Fibroblast of peridontal ligament (primary cell): ENCODE measurements at regions not wholly inside any gene's neighbourhood (a gene's known extent, or its start where the extent isn't known, plus 50 kb on each side); places are given as distances from the start of the nearest gene placed in this dataset.
"Not testable (repeated sequence)": the region's sequence is repeated elsewhere in the genome, so short reads cannot be mapped to it uniquely, and the experiment has no call there.

ENCODE experiments used
- DNase-seq: peaks from one replicate; pipeline ENCODE4 v3.0.0-alpha.2; 2010; ENCODE audit errors: extremely low read depth

DNA sequence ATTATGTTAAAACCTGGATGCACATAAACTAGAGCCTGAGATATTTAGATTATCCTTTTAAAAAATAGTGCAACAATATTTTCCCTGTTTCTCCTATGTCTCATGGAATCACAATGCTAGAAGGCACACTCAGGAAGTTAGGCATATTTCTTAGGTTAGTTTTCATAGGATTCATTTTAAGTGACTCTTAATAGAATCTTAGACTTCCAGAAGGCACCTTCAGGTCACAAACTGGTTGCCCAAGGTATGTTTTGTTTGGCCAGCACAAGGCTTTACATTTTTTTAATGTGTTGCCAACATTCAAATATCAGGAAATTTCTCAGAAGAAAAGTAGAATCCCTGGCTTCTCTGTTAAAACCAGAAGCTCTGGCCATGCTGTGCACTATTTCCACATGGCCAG, 129.3 kb downstream of the LNPK start:
- no peak for DNase-seq

DNA sequence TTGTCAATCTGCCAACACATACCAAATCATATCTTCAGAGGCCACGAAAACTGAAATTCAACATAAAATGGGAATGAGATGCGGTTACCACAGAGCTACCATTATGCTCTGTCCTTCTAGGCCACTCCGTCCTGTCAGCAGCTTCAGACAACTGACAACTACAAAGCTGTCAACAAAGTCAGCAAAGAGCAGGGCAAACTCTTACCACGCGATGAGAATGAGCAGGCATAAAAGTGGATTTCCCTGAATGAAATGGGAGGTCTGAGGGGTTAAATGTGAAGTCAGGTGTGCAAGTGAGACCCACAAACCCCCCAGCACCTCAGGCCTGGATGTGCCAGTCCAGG, 130.1 kb downstream of the LNPK start:
- DNase-seq = no peak

GRCh38 chr2:175871331-175872004, 130.6 kb downstream of the LNPK start:
- no peak for DNase-seq

DNA sequence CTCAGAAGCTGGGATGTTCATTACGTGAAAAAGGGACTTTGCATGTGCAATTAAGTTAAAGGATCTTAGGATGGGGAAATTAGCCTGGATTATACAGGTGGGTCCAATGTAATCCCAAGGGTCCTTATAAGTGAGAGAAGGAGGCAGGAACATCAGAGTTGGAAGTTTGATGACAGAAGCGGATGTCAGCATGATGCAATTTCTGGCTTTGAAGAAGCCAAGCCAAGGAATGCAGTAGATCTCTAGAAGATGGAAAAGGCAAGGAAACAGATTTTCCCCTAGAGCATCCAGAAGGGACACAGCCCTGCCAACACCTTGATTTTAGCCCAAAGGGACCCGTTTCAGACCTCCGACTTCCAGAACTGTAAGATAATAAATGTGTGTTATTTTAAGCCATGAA, 136.4 kb downstream of the LNPK start:
- DNase-seq = no peak

GRCh38 chr2:175864137-175864850, 137.8 kb downstream of the LNPK start:
- no peak for DNase-seq

GRCh38 chr2:175861958-175862357, 140.1 kb downstream of the LNPK start:
- no peak for DNase-seq

- DNase-seq = no peak
These were observed 146.1 kb downstream of the LNPK start for GRCh38 chr2:175855794-175856453.

GRCh38 chr2:175855236-175855635, 146.8 kb downstream of the LNPK start:
- DNase-seq = no peak

GRCh38 chr2:175854665-175855064, 147.4 kb downstream of the LNPK start:
- DNase-seq = no peak

GRCh38 chr2:175854129-175854528, 147.9 kb downstream of the LNPK start:
- DNase-seq = no peak

DNA sequence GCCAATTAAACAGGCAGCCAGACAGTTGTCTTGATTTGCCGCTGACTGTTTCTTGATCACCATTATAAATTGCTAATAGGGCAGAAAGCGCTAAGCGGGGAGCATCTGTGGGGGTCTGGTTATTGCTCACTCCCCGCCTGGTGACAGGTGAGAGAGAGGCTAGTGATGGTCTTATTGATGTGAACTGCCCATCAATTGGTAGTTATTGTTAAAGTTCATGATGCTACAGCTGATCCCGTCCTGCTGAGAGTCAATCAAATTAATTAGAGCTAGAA, 148.5 kb downstream of the LNPK start:
- no peak for DNase-seq

- DNase-seq = no peak
These were observed 149.0 kb downstream of the LNPK start for GRCh38 chr2:175852879-175853615.

DNA sequence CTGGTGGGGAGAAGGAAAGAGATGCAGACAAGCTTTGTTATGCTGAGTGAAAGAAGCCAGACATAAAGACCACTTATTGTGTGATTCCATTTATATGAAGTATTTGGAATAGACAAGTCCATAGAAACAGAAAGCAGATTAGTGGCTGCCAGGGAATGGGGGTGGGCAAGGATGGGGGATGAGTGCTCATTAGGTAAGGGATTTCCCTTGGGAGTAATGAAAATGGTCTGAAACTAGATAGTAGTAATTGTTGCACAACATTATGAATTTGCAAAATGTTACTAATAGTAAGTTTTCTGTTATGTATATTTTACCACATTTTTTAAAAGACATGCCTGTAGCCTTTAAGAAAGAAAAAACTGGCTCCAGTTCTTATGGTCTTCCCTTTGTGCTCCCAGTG, 154.9 kb downstream of the LNPK start:
- DNase-seq = no peak

DNA sequence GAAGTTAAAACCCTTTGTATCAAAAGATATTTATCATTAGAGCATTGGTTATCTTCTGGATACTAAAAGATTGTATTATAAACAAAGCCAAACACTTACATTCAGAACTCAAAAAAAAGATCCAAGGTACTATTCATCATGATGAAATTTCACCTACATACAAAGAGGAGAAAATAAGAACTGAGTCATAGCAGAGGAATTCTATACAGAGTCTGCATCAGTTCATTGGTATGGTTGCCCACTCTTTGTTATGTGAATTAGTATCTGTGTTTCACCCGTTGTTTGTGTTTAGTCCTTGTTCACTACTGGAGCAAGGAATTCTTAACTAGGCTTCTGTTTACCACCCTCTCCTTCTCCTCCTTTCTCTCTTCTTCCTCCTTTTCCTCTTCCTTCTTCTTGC, 157.9 kb downstream of the LNPK start:
- DNase-seq = no peak

DNA sequence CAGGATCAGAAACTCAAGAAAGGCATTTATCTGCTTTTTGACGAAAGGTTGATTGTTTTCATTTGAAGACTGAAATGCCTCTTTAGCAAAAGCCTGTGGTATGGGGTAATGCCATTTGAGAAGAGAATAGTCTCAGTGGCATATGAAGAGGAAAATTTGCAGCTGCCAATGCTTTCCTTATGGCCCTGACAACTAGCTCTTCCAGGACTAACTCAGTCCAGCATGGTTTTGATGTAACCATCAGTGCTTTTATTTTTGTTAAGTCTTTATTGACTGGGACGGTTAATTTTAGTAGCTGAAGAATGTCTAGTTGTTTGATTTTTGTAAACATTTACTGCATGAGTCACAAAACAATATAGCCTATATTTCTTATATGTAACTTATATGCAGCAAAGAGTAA, 158.4 kb downstream of the LNPK start:
- DNase-seq = no peak

GRCh38 chr2:175842996-175843395, 159.1 kb downstream of the LNPK start:
- peak; percentile 29 for DNase-seq

- DNase-seq = not testable (repeated sequence)
These were observed 161.3 kb downstream of the LNPK start for GRCh38 chr2:175840765-175841164.

- DNase-seq = no peak
These were observed 161.8 kb downstream of the LNPK start for GRCh38 chr2:175840256-175840655.

DNA sequence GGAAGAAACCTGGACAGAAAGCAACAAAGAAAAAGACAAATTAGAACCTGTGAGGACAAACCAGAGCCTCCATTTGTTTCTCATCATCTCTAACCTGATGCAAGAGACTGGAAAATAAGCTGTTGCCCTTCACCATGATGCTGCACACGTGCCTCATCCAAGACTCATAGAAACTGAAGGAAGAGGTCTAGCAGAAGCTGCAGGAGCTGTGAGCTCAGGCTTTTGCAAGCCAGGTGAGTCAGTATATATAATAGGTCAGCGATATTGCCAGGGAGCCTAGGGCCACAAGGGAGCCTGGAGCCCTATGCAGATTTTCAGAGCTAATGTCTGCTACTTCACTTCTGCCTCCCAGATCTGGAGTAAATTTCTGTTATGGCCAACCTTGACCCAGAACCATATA, 163.1 kb downstream of the LNPK start:
- DNase-seq = no peak

- DNase-seq = peak; percentile 72
These were observed 165.0 kb downstream of the LNPK start for GRCh38 chr2:175837046-175837445.

GRCh38 chr2:175836361-175836760, 165.7 kb downstream of the LNPK start:
- DNase-seq = peak; percentile 36

GRCh38 chr2:175834477-175834876, 167.6 kb downstream of the LNPK start:
- DNase-seq = no peak

- no peak for DNase-seq
These were observed 169.2 kb downstream of the LNPK start for GRCh38 chr2:175832866-175833265.
